ENCODE measurements at regions not wholly inside any gene's neighbourhood (a gene's known extent, or its start where the extent isn't known, plus 50 kb on each side); places are given as distances from the start of the nearest gene placed in this dataset.

DNA sequence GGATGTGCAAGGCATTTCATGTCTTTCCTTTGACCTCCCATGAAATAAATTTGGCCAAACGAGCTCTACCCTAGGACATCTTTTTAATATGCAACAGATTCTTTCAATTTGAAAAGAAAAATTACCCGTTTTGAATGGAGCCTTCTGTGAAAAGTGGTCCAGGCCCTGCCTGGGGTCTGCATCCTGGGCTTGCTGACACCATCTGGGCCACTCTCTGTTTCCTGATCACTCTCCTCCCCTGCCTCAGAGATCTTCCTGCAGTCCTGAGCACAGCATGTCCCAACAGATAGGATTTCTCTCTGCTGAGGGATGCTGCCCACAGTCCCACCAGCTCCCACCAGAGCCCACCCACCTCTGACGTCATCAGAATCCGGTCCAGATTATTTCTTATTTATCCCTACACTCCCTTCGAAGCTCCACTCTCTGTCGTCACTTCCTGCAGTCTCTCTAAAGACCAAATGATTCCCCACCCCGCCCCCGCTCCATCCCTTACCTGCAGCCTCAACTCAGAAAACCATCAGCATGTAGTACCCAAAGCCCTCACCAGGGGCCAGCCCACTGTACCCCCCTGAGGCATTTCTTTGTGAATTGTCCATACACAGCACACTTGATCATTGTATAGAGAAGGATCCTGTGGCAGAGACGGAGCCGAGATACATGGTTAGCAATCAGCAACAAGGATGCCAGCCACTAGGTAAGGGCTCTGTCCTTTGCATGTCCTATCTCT lies 192.1 kb upstream of the MGMT start:
- no peak for DNase-seq

DNA sequence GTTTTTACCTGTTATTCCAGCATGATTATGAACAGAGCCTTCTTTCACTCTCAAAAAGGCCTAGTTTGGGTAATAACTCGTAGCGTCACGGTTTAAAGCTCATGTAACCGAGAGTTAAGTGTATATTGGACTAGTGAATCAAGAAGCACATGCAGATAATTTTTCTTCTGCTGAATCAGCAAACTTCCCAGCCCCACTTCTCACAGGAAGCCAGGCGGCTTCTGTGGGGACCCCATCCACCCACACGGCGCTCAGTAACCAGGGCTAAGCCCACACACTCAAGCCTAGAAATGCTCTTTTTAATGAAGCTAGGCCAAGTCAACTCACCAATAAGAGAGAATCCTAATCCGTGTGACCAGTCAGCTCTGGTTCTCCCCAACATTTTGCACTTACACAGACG lies 191.2 kb upstream of the MGMT start:
- no peak for DNase-seq

GRCh38 chr10:129277084-129277483 lies 190.0 kb upstream of the MGMT start:
- no peak for DNase-seq

DNA sequence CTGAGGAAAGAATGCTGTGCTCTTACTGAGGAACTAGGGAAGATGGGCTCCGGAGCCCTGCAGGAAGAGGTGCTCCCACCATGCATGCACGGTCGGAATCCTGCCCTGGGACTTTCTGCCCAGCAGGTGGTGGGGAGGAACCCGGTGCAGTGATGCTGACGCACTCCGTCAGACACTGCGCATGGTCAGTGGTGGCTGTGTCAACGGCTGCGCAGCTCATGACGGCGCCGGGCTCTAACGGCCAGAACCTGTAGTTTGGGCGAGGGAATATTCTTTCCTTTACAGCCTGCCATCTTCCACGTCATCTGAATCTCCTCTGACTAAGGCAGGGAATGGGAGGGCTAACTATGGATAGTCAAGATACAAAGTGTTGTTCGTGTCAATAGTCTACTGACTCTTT lies 189.2 kb upstream of the MGMT start:
- no peak for DNase-seq

- DNase-seq, result no peak
These were observed 188.4 kb upstream of the MGMT start for GRCh38 chr10:129278686-129279085.

DNA sequence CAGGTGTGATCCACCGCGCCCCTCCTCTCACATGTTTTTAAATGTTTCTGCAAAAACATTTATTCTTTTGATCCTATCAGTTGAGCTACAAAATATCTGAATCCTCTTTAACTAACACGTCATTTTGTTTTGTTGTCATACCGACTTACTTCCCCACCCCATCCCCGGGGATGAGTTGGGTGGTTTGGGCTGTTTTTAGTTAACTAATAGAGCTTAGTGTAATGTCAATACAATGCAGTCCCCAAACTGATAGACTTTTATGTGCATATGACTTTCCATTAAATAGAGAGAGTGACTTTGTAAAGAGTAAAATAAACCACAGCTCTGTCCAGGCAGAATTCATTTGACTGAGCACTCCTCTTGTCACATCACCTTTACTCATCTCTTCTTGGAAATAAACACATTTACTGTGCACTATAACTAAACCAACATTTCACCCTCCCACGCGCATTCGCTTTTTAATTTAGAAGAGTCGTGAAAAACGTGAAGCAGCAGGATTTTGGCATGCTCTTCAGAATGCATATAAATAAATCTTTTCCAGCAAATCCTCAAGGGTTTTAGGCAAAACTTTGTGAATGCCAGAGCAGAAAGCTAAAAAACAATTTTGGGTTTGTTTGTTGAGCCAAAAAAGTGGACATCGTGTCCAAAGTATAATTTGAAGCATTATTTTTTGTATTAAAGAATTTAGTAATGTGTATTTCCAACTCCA lies 187.4 kb upstream of the MGMT start:
- no peak for DNase-seq

- no peak for DNase-seq
These were observed 186.9 kb upstream of the MGMT start for GRCh38 chr10:129280155-129280502.

- DNase-seq, result no peak
These were observed 186.0 kb upstream of the MGMT start for GRCh38 chr10:129280908-129281586.

GRCh38 chr10:129285459-129285858 lies 181.6 kb upstream of the MGMT start:
- DNase-seq, result no peak

- no peak for DNase-seq
These were observed 177.9 kb upstream of the MGMT start for GRCh38 chr10:129288999-129289584.

DNA sequence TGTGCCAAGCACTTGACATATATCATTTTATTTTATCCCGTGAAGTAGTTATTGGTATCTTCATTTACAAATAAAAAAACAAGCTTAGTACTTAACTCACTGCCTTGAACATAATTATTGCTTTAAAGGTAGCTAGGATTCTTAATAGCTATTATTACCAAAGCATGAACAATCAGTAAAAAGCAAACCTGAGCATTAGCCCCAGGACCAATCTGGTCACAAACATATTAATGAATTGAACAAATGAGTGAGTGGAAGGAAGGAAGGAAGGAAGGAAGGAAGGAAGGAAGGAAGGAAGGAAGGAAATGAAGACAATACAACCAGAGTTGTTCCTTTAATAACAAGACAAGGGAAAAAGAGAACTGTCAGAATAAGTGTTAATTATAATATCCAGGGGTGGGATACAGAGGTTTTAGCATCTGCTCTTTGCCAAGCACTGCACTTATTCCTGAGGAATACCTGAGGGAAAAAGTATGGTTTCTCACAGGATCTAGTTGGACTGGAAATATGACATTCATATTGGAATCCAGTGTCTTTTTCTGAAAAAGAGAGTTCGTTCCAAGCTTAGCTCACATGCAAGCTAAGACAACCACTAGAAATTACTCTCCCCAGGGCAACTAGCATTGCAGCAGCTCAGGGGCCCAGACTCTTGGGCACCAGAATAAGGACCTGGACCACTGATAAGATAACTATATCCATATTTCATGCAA lies 172.9 kb upstream of the MGMT start:
- no peak for DNase-seq

- DNase-seq, result no peak
These were observed 172.1 kb upstream of the MGMT start for GRCh38 chr10:129294944-129295343.

GRCh38 chr10:129305046-129305445 lies 162.0 kb upstream of the MGMT start:
- DNase-seq, result no peak

- DNase-seq, result no peak
These were observed 159.9 kb upstream of the MGMT start for GRCh38 chr10:129307141-129307540.

DNA sequence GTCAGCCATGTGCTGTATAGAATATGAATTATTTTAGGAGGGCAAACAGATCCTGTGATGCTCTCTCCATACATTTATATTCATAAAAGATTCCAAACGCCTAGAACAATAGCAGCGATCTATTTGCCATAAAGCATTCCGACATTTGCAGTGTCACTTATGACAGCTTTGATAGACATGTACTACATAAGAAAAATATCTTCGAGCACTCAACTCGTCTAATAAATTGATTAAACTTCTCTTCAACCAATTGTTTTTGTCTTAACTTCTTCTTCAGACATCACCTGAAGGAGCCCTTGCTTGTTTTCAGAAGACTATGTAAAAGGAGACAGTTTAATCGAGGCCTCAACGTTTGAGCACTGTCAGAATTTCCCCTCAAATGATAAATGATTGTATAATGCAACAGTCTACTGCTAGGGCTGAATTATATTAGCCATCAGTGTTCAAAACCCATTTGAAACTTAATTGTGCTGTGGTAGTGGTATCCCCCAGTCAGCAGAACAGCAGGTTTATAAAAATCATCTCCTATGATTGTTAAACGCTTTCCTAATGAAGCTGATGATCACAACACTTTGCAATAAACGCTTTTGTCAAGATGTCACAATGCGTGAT lies 158.0 kb upstream of the MGMT start:
- DNase-seq, result no peak

DNA sequence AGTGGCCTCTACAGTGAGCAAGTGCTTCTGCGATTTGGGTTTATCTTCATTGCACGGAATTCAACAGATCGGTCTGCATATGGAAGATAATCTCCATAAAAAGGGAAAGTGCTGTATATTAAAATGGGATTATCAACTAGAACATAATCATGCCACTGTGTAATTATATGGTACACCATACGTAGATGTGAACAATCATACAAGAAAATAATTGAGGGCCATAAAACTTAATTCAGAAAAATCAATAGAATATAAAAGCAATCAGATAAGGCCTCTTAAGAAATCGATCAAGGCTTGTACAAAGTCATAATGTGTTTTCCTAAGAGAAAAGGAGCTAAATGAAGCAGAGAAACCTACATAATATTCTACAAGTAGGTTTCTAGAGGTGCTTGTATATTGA lies 157.5 kb upstream of the MGMT start:
- DNase-seq, result no peak

DNA sequence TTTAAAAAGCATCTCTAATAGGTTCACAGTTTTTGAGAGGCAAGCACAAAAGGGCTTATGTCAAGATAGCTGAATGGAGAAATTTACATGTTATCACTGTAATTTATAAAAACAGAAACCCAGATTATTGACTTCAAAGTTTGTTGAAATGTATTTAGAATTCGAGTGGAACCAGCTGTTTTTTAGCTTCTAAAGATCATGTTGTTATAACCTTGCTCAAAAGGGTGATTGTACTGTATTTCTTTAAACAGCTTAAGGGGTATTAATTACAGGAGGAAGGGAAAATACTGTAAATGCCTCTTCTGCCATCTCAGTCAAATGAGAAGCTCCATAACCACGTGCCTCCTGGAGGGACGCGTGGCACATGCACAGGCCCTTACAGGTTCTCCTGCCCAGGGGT lies 156.2 kb upstream of the MGMT start:
- no peak for DNase-seq

DNA sequence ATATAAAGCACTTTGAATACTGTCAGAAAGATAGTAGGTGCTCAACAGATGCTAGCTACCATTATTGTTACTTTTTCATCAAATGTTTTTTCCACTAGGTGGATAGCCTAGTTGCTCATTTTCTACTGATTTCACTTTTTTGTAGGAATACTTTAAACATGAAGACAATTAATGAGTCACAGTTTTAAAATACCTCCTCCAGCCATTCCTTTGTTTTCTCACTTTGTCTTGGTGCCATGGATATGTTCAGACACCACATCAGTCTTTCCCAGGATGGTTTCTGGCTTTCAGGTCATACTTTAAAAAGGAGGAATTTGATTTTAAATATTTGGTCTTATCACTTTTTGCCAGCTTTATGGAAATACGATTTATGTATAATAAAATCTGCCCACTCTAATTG lies 147.1 kb upstream of the MGMT start:
- no peak for DNase-seq

DNA sequence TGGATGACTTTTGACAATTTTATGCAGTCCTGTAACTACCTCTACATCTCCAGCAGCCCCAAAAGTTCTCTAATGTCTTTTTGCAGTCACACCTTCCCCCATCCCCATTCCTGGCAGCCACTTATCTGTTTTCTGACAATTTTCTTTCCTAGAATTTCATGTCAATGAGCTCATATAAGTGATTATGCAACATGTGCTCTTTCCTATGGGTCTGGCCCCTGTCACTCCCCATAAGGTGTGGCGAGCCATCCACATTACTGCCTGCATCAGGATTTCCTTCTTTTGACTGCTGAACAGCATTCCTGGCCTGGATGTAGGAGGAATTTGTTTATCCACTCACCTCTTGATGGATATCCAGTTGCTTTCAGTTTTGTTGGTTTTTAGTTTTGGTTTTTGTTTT lies 146.7 kb upstream of the MGMT start:
- DNase-seq, result no peak

DNA sequence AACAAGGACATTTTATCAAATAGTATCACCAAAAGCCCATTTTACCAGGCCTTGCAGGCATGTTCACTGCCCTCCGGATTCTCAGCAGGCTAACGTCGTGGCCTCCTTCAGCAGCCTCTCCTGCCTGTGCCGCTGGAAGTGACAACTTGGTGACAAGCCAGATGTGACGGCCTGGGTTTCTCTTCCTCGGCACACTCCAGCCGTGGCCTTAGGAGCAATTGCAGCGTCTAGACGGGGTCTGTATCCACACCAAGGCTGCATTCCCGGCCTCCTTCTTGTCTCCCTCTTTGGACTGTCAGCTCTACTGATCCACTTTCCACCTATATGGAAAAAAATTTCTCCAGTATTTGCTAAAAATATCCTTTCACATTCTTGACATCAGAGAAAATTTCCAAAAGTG lies 145.3 kb upstream of the MGMT start:
- no peak for DNase-seq

DNA sequence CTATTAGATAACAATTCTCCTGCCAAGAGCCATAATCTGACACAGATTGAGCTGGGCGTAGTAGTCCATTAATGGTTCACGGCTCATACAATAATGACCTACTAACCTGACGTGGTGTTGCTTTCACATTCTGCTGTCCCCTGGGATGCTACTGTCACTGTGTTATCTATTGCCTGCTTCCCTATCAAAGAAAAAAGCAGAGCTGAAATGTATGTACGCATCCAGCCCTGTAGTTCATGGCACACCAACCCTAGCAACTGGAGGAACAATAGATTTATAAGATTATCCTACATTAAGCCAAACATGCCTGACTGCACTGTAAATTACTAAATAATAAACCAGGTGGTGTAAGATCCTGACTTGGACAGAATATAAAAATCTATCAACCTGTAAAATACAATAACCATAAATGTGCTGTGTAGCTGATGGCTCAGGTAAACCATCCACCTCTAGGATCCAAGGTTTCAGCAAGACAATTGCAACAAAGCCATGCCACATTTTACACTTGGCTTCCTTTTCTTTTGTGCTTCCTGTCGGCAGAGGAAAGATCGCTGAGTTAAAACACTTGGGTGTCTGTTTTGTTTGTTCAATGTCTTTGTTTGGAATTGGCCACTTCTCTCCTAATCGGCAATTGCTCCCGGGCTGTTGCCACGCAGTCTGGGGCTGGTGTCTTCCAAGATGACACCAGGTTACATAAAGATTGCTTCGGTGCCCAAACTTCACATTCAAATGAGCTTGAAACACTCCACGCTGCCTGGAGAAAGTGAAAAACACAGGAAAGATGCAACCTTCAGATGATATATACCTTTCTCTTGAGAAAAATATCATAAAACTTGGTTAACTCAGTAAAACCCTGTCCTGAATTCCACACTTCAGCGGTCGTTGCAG lies 143.9 kb upstream of the MGMT start:
- DNase-seq, result no peak

- no peak for DNase-seq
These were observed 143.2 kb upstream of the MGMT start for GRCh38 chr10:129323879-129324278.
